Hematopoietic multipotent progenitor cell (in vitro differentiated cells): ENCODE measurements at regions not wholly inside any gene's neighbourhood (a gene's known extent, or its start where the extent isn't known, plus 50 kb on each side); places are given as distances from the start of the nearest gene placed in this dataset.

Experiments used
- DNase-seq, 3 donors: peaks; one replicate each; pipeline ENCODE4 v3.0.0-alpha.2; 2011 to 2015; ENCODE audit warnings: low read depth in 2 of 3, low spot score in 2 of 3

DNA sequence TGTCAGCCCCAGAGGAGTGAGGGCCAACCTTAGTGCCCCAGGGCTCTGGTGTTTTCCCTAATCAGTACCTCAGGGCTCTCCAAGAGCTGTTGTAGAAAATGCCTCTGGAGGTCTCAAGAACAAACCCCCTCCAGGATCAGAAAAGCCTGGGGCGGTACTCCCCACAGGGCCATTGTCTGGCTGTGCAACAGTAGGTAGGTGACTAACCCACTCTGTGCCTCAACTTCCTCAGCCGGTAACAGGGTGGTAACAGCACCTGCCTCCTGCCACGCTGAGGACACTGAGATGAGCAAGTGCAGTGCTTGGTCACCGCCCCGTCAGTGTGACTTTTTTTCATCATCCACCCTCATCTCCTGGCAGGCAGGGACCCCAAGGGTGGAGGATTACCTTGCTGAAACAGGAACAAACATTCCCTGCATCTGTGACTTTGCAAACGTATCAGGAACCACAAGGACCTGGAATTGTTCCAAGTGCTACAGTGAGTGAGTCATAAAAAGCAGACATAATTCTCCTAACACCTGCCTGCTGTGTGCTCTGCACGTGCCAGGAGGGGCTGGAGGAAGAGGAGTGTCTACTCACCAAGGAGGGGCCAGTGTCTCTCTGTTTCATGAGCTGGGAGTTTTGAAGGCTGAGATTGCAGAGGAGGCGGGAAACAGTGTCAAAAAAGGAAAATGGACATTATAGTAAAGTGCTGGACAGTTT is 440.8 kb downstream of the NPHP4 start:
- DNase-seq = peak in 2 of 3 donors; percentile 89 to 96

DNA sequence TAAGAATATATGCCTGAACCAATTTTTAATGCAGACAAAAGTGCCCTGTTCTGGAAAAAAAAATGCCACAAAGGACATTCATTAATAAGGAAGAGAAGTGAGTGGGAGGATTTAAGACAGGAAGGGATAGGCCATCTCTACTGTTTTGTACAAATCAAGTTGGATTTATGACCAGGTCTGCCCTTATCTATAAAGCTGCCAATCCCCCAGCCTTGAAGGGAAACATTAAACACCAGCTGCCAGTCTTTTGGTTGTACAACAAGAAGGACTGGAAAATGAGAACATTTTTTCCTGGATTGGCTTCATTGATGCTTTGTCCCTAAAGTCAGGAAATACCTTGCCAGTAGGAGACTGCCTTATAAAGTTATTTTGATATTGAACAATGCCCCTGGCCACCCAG is 444.0 kb downstream of the NPHP4 start:
- DNase-seq = no peak

DNA sequence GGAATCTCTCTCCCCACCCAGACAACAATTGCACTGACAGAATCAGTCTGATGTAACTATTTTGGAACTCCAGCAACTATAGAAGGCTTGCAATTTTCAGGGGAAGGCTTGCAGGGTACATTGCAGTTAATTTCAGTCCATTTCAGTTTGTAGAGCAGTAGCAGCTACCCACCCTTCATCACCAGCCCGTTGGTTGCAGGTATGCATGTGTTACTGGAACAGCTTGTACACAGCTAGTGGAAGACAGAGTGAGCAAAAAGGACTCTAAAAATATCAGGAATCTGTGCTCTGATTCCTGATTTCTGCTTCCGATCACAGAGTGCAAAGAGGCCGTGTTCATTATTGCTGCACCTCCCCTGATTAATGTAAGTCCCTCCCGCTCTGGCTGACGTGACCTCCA is 449.0 kb downstream of the NPHP4 start:
- DNase-seq = no peak

DNA sequence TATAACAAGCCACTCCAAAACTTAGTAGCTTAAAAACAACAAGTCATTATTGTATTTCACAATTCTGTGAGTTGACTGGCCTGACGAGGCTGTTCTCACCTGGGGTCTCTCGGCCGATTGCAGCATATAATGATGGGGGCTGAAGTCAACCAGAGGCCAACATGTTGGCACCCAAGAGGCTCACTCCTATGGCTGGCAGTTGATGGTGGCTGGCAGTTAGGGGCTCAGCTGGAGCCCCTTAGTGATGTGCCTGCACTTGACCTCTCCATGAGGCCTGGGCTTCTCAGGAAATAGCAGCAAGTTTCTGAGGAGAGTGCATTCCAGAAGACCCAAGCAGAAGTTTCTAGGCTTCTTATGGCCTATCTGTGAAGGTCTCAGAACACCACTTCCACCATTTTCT is 459.4 kb downstream of the NPHP4 start:
- DNase-seq = no peak

DNA sequence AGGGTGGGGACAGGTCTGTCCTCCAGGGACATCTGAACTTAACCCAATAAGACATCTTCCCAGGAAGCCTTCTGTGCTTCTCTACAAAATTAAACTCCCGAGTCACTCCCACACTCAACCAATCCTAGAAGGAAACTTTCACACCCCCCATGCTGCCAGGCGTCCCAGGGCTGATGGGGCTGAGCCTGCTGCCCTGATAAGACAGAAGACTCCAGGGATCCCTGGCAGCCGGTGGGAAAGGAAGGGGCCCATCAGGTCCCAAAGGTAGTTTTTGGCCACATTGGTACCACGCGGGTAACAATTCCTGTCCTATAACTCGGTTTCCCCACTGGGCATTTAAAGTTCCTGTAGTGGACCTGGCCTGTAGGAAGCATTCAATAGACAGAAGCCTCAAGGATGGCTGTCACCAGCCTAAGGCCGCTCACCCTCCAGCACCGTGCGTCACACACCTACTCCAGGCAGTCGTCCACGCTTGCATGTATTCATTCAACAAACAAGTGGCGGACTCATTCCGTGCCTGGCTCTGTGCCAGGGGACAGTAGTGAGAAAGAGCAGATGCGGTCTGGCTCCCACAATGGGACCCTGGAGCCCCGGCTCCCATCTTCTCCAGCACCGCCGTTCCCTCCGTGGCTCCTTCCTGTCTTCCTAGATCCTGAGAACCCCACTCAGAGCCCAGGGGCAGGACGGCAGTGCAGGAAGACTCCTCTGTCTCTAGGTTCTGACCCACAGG is 465.2 kb downstream of the NPHP4 start:
- no peak for DNase-seq

DNA sequence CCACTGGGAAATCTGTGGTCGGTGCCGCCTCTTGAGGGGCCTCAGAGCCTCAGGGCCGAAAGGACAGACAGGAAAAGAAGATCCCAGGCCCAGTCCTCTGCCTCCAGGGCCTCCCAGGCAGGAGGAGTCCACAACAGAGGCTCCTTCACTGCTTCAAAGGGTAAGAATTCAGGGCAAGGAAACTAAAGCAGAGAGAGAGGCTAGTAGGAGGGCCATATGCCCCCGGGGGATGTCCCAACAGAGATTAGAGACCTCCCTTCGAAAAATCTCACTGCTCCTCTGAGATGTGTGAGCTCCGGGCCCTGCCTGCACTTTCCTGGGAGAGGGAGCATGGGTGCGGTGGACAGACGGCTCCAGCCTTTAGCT is 465.9 kb downstream of the NPHP4 start:
- no peak for DNase-seq

DNA sequence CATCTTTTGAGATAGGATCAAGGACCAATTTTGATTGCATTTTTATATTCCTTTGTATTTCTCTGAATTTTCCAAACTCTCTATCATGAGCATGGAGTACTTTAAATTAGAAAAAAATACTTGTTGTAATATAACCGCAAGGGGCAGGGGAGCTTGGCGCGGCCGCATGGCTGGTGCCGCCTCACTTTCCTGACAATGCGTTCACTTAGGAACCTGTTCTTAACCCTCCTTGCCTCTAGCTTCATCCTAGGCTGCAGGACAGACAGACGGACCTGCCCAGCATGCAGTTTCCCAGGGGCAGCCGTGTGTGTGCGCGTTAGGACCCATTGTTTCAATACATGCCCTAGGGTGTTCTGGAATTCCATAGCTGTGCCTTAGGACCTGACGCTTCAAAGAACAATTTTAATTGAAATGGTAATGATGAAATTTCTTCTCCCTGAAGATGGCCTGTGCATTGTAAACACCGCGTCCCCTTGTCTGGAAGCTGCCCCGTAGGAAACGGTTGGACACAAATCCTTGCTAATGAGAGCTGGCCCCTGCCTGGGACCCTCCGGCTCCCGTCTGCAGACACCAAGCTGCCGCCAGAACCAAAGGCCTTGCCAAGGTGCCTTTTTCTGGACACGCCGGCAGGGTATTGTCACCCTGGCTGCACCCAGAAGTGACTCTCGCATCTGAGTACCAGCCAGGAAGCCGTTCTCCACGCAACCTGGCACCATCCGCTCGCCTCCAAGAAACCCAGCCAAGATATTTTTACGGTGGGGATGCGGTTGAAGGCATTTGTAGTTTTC is 466.4 kb downstream of the NPHP4 start:
- DNase-seq = no peak

DNA sequence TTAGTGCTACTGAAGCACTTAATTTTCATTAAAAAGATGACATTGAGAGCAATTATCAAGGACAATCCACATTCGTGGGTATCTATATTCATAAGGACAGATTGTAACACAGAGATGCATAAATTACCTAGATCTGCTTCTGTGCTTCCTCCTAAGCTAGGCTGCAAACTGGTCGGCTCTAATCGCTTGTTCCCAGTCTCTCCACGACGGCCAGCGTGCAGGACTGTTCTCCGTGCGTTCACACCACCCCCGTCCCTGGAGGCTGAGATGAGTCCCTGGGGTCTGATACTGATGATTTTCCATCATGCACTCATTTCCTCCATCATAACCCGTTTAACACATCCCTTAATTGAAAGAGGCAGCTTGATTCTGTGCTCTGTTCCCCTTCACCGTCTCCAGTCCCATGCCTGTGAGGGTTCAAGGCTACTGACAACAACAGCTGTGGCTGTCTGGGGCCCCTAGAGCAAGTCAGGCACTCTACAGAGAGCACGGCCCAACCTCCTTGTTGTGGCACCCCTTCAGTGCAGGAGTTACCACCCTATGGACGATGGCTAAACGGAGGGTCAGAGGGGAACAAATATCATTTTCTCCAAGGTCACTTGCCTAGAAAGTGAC is 469.6 kb downstream of the NPHP4 start:
- no peak for DNase-seq

DNA sequence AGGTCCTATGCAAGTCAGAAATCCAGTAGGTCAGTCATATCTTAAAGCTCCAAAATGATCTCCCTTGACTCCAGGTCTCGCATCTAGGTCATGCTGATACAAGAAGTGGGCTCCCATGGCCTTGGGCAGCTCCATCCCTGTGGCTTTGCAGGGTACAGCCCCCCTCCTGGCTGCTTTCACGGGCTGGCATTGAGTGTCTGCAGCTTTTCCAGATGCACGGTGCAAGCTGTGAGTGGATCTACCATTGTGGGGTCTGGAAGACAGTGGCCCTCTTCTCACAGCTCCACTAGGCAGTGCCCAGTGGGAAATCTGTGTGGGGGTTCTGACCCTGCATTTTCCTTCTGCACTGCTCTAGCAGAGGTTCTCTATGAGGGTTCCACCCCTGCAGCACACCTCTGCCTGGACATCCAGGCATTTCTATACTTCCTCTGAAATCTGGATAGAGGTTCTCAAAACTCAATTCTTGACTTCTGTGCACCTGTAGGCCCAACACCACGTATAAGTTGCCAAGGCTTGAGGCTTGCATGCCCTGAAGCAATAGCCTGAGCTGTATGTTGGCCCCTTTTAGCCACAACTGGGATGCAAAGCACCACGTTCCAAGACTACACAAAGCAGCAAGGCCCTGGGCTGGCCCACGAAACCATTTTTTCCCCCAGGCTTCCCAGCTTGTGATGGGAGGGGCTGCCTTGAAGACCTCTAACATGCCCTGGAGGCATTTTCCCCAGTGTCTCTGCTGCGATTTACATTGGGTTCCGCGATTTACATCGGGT is 472.7 kb downstream of the NPHP4 start:
- no peak for DNase-seq

DNA sequence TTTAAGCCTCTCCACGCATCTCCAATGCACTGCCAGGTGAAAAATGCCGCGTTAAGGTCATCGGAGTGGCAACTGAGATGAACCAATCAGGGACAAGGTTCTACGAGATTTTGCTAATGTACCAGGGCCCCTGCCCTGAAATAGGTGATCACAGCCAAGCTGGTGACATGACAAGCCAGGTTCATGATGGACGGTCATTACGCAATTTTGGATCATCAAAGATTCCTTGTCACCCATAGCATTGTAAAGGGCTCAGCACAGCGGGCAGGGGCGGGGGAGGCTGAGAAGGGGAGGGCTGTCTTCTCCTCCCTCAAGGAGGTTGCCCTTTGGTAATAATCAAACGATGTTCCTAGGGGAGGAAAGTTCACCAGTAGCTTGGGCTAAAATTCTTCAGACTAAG is 475.5 kb downstream of the NPHP4 start:
- no peak for DNase-seq

DNA sequence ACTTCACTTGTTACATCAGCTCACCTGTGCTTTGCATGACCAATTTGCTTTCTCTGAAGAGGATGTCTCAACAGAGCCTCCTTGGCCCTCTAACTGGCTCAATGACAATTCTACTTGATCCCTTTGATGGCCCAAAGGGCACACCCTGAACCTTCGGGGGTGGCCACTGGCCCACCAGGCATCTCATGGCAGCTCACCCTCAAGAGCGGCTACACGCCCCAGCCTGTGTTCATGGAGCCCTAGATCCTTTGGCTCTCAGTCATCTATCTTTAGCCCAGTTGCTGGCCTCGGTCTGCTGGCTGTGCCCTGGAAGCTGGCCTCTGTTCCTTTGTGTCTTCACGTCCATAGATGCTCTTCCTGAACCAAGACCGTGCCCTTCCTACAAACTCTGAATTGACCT is 476.7 kb downstream of the NPHP4 start:
- no peak for DNase-seq

DNA sequence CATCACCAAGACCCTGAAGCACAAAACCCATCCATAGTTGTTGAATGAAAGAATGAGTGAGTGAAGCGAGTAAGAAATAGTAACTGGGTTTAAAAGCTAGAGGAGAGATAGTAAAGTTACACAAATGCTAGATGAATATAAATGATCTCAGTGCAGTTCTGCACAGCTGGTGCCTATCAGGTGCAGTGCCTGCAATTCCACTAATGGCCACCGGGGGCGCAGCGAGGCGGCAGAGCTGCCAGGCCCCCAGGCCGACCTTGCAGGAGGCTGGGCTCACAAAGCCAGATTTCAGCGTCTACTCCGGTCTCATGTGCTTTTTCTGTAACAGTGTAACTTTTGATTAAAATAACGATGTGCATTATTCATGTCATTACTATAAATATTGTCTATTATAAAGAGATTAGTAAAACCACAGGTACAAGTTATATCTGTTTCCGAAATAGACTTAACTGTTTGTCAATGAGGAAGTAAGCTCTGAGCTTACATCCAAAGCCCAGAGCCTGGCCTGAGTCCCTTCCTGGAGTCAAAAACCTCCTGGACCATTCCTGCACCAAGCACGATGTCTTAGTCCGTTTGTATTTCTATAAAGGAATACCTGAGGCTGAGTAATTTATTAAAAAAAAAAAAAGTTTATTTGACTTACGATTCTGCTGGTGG is 477.6 kb downstream of the NPHP4 start:
- peak; percentile 34 to 71 (median 54) for DNase-seq

DNA sequence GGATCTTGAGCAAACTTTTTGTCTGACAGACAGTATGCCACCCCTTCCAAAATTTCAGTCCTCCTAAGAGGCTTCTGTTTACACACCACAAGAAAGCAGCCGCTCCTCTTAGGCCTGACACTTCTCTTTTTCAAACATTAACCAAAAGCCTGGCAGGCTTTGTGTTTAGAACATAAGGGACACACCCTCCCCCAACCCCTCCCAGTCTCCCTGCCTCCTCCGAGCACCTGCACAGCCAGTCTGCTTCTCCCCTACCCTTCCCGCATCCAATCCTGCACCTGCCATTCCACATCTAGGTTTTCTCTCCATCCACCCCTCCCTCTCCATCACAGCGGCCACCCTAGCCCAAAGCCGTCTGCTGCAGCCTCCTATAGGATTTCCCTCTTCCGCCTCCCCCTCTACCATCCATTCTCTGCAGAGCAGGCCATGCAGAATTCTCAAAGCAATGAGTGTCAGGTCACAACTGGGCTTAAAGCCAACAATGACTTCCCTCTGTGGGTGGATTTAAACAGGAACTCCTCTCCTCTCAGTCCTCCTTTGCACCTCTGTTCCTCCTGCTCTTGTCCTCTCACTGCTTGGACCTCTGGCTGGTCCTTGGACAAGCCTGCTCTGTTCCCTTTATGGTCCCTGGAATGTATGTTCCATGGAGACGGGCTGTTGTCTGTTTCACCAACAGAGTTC is 478.2 kb downstream of the NPHP4 start:
- DNase-seq = peak in 2 of 3 donors; percentile 39 to 80

DNA sequence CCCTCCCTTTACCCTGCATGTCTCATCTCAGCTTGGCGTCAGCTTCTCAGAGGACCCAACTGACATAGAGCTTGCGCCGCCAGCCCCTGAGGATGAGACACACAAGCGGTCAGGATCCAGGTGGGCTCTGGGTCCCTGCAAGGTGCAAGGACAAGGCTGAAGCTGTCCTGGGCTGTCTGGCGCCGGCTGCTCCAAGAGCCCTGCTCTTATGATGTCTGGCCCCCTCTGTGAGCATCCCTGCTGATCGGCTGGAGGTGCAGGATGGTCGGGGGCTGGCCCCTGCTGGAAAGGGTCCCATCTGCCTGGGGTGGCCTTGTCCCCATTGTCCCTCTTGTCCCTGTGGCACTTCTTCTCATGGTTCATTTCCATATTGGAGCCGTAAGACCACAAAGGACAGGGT is 479.0 kb downstream of the NPHP4 start:
- DNase-seq = no peak

DNA sequence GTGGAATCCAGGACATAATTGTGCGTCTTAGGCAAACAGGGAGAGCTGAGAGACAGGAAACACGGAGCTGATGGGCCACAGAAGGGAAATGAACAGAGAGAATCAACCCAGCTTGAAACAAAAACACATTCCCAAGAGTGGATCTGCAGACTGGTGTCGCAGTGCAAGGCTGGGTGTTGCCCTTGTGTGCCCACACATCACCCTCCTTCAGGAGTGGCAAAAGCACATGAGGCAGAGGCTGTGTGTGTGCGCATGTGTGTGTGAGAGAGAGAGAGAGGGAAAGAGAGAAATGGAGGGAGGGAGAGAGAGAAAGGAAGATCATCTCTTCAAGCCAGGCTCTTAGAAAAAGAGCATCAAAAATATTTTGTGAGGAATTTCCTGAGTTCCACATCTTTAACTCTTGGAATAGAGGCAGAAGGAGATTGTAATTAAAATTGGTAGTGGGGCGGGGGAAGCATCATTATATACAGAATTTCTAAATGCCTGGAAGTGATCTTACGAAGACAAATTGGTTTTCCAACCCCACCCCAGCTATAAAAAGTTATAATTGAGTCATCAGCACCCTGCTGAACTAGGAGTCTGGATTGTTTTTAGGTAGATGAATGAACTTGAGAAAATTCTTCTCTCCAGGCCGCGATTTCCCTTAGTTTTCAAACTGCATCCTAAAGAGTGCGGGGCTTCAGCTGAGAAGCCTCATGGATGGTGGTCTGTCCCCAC is 480.7 kb downstream of the NPHP4 start:
- no peak for DNase-seq

DNA sequence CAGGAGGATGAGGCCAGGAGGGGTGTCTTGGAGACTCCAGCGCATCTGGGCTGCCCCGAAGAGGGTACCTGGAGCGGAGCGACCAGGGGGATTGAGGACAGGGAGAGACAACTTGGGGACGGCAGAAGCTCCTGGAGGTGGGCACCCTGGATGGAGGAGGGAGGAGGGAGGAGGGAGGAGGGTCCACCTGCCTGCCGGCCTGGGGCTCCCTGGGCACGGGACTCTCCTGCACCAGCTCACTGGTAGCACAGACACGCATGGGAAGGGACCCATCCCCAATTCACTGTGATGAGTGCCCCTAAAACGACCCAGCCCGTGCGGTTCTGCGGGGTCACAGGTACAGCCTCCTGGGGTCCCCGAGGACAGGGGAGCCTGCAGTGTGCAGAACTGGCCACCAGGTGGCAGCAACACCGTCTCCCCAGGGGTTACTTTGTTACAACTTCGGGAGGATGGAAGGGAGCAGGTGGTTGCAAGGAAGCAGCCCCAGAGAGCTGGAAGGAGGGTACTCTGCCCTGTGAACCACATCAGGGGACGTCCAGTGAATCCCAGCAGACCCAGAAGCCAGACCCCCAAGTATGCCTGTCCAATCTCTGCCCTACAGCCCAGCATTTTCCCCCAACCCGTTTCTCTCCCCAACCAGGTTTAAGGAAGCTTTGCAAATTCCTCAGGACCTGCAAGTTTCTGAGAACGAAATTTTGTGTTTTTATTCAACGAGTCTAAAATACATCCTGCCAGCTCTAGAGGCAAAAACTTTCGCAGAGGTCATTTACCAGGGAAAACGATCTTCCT is 482.4 kb downstream of the NPHP4 start:
- peak; percentile 43 to 68 (median 45) for DNase-seq

DNA sequence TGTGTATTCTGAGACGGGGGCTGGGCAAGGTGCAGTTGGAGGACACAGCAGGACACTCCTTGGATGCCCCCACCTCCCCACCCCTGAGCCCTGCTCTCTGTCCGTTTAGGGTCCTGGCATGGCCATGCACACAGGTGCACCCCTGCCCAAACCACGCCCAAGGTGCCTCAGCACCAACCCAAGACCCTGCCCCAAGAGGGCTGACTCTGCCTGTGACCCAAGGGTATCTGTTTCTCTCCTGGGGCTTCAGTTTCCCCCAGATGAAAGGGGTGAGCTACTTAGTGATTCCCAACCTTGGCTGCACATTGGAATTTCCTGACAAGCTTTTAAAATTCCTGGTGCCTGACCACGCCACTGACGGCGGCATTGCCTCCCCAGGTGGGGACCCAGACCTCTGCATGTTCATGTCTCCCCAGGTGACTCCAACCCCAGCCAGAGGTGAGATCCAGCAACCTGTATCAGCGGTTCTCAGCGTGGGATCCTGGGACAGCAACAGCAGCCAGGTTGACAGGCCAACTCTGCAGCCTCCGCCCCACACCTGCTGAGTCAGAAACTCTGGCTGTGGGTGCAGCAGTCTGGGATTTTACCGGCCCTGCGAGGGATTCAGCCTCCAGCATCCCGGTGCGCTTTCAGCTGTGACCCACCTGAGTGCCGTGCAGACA is 483.4 kb downstream of the NPHP4 start:
- no peak for DNase-seq

DNA sequence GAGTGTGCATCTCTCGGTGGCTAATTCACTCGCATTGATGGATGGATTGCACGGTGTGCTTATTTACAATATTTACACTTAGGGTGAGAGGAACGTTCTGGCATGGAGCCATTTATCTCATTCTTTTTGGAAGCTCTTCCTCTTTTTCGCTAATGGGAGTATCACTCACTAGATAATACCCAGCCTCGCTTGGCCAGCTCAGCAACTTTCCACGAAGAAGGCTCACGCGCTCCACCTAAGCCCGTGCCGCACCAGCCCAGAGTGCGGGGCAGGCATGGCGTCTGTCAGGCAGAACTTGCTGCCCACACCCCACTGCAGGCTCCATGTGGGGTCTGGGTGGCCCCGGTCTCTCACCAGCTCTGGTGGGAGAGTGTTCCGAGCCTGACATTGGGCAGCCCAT is 484.9 kb downstream of the NPHP4 start:
- DNase-seq = no peak
